ENCODE measurements at regions not wholly inside any gene's neighbourhood (a gene's known extent, or its start where the extent isn't known, plus 50 kb on each side); places are given as distances from the start of the nearest gene placed in this dataset.

DNA sequence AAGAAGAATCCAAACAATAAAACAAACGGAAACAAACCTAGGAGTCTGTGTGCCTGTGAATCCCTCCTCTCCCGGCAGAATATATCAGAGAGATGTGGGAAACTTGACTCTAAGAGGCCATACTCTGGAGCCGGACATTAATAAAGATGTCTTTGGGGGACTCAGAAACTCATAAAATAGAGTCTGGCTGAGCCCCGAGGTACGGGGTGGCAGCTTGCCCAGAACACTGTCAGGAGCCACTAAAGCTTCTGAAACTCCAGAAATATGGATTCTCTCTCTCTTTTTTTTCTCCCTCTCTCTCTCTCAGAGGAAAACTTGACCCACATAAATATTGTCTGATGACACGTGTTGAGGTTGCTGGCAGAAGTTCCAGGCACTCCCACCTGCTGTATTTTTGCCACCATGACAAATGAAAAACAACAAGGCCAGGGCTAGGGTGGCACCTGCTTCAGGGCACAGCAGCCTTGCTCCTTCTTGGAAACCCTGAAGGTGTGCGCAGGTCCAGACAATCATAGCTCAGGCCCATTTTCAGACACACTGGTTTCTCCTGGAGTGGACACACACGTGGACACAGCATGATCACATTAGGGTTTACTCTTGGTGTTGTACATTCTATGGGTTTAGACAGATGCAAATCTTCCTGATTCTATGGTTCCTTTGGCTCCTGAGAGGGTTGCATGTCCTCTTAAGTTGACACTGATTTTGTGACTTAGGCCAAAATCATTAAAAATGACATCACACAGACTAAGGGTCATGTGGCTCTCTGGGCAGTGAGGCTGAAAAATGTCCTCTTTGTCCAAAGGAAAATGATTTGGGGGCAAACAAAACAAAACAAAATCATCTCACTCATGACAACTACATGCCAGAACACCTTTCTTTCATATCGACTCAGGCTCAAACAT, 282.6 kb upstream of the IRX3 start:
- no peak for DNase-seq (ENCODE audit: low spot score)
- H3K36me3 ChIP-seq: no peaks in the 10 kb centered on the region

DNA sequence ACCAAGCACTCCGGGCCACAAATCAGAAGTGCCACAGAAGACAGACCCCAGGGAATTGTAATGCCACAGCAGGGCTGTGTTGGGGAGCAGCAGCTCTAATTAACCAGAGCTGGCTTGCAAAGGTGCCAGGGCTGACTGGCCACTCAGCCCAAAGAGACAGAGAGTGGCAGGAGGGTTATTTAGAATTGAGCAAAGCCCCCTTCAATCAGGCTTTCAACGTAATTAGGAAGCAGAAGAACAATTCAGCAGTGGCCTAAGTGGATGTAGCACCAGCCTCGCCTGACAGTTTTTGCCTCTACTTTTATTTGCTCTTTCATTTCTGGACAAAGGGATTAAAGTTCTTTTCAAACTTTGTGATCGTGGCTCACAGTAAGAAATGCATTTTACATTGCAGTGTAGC, 278.3 kb upstream of the IRX3 start:
- DNase-seq (ENCODE audit: low spot score): no peak
- H3K27ac ChIP-seq: no peak overlapping the region
- TF ChIP-seq, protein P1, sequence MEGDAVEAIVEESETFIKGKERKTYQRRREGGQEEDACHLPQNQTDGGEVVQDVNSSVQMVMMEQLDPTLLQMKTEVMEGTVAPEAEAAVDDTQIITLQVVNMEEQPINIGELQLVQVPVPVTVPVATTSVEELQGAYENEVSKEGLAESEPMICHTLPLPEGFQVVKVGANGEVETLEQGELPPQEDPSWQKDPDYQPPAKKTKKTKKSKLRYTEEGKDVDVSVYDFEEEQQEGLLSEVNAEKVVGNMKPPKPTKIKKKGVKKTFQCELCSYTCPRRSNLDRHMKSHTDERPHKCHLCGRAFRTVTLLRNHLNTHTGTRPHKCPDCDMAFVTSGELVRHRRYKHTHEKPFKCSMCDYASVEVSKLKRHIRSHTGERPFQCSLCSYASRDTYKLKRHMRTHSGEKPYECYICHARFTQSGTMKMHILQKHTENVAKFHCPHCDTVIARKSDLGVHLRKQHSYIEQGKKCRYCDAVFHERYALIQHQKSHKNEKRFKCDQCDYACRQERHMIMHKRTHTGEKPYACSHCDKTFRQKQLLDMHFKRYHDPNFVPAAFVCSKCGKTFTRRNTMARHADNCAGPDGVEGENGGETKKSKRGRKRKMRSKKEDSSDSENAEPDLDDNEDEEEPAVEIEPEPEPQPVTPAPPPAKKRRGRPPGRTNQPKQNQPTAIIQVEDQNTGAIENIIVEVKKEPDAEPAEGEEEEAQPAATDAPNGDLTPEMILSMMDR (IDR thresholded peaks at IDR 0.05): no peak
- H3K36me3 ChIP-seq: no peaks in the 10 kb centered on the region
- no peaks in the 10 kb centered on the region for H3K4me1 ChIP-seq
- H3K27me3 ChIP-seq: no peaks in the 10 kb centered on the region
- no peak overlapping the region for H3K4me3 ChIP-seq
- H3K9me3 ChIP-seq: no peaks in the 10 kb centered on the region

More for the DNA sequence above, 282.6 kb upstream of the IRX3 start:
- TF ChIP-seq, protein P1 (IDR thresholded peaks at IDR 0.05): no peak
- no peaks in the 10 kb centered on the region for H3K9me3 ChIP-seq
- H3K4me1 ChIP-seq: no peaks in the 10 kb centered on the region
- H3K27ac ChIP-seq: no peak overlapping the region
- H3K4me3 ChIP-seq: no peak overlapping the region
- H3K27me3 ChIP-seq: no peaks in the 10 kb centered on the region

DNA sequence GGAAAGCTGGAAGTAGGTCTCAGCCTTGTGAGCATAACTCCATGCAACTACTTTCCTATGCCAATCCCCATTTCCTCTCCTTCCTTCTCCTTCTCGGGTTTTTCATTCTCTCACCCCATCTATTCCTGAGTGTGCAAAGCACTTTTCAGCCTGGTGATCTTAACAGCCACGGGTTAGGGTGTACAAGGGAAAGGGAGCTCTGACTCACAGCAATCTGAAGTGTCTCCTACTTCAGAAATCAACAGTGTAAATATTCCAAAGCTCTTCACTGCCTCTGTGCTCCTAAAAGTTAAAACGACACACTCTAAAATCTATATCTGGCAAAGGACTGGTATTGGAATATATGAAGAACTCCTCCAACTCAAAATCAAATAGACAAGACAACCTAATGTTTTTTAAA, 268.0 kb upstream of the IRX3 start:
- H3K27me3 ChIP-seq: no peaks in the 10 kb centered on the region
- TF ChIP-seq, protein P1 (IDR thresholded peaks at IDR 0.05): no peak
- DNase-seq (ENCODE audit: low spot score): no peak

DNA sequence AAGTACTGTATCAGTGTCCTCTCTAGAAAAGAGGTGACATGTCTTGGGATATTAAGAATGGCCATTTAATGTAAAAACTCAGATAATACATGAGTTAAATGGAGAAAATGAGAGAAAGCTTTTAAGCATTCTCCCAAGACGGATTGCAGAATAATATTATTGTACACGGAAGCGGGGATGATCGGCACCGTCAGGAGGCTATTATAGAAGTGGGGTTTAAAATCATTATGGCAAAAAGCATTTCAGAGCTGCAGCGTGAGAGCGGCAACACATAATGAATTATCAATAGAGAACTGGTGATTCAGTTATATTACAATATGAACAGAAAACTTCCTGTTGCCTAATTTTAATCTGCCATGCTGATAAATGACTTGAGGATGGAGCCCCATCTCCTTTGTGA, 261.7 kb upstream of the IRX3 start:
- no peak for DNase-seq (ENCODE audit: low spot score)
- Histone ChIP-seq H3K9me3 (no peaks in the 10 kb centered on the region), H3K4me3 (no peak overlapping the region), H3K27ac (no peak overlapping the region), H3K4me1 (peaks cover 0 to 7% of the 10 kb centered on the region in 2 donors), H3K36me3 (no peaks in the 10 kb centered on the region), H3K27me3 (no peaks in the 10 kb centered on the region)
- TF ChIP-seq, protein P1 (IDR thresholded peaks at IDR 0.05): no peak

More for the DNA sequence above, 268.0 kb upstream of the IRX3 start:
- Histone ChIP-seq H3K9me3 (peaks cover 0 to 11% of the 10 kb centered on the region in 2 donors), H3K36me3 (no peaks in the 10 kb centered on the region), H3K4me3 (no peak overlapping the region), H3K27ac (no peak overlapping the region), H3K4me1 (no peaks in the 10 kb centered on the region)

DNA sequence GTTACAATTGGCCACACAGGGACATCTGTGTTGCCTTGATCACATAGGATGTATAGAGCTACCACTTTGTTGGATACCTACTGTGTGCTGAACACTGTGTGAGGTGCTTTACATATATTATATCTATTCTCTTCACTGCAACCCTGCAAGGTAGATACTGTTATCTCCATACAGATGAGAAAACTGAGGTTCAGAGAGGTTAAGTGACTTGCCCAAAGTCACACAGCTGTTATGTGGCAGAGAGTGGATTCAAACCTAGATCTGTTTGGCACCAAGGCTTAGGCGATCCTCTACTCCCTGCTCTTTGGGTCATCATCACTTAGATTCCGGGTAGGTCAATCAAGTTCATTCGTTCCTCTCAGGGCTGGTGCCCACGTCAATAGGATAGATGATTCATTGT, 260.5 kb upstream of the IRX3 start:
- no peak for DNase-seq (ENCODE audit: low spot score)

More for the DNA sequence above, 260.5 kb upstream of the IRX3 start:
- no peak overlapping the region for H3K27ac ChIP-seq
- peaks cover 0 to 7% of the 10 kb centered on the region in 2 donors for H3K4me1 ChIP-seq
- H3K36me3 ChIP-seq: no peaks in the 10 kb centered on the region
- H3K27me3 ChIP-seq: no peaks in the 10 kb centered on the region
- no peaks in the 10 kb centered on the region for H3K9me3 ChIP-seq
- no peak overlapping the region for H3K4me3 ChIP-seq
- TF ChIP-seq, protein P1 (IDR thresholded peaks at IDR 0.05): no peak
